Neural crest cell (in vitro differentiated cells): ENCODE measurements at regions not wholly inside any gene's neighbourhood (a gene's known extent, or its start where the extent isn't known, plus 50 kb on each side); places are given as distances from the start of the nearest gene placed in this dataset.

Experiments
- DNase-seq: peaks from one replicate; pipeline ENCODE4 v3.0.0; 2021; ENCODE audit warnings: low read depth, mixed read lengths, low spot score
- H3K27ac Mint-ChIP-seq: one replicate; pipeline ENCODE4 v1.8.0; 2021; ENCODE audit warnings: mild to moderate bottlenecking, mixed read lengths; ENCODE audit not compliant: unreplicated experiment
- H3K27me3 Mint-ChIP-seq: 2 replicates; pipeline ENCODE4 v1.8.0; 2021; ENCODE audit warnings: low read depth, mild to moderate bottlenecking, mixed read lengths
- H3K36me3 Mint-ChIP-seq: 2 replicates; pipeline ENCODE4 v1.8.0; 2021; ENCODE audit warnings: low read depth, mild to moderate bottlenecking, mixed read lengths
- H3K4me1 Mint-ChIP-seq: 2 replicates; pipeline ENCODE4 v1.8.0; 2021; ENCODE audit warnings: mixed read lengths
- H3K4me3 Mint-ChIP-seq: one replicate; pipeline ENCODE4 v1.8.0; 2021; ENCODE audit warnings: mild to moderate bottlenecking, mixed read lengths
- H3K9me3 Mint-ChIP-seq: 2 replicates; pipeline ENCODE4 v1.8.0; 2021; ENCODE audit warnings: mixed read lengths
- TF ChIP-seq, protein P1 (sequence below): fragments of 200-600 bp; sonication (generic); conservative IDR thresholded peaks from 2 replicates; pipeline ENCODE4 v1.5.0; 2021; ENCODE audit warnings: antibody characterized with exemption, mild to moderate bottlenecking

DNA sequence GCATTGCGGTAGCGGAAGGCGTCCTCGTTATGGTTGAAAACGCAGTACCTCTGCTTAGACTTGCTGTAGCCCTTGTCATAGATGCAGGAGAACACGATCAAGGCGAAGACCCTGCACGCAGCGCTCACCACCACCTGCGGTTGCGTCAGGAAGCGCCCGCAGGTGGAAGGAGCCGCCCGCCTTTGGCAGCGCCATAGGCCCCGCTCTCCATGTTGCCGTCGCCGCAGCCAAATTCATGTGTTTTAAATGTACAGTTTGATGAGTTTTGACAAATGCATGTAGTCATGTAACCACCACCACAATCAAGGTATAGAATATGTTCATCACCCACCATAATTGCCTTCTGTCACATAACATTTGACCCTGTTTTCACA, 84.9 kb upstream of the CEP78 start:
- Mint-ChIP-seq H3K27ac (no peak overlapping the region), H3K4me3 (no peak overlapping the region), H3K9me3 (peaks cover 11% of the 10 kb centered on the region), H3K27me3 (no peaks in the 10 kb centered on the region), H3K4me1 (no peaks in the 10 kb centered on the region), H3K36me3 (peaks cover 5% of the 10 kb centered on the region)
- DNase-seq = no peak
- TF ChIP-seq, protein P1, sequence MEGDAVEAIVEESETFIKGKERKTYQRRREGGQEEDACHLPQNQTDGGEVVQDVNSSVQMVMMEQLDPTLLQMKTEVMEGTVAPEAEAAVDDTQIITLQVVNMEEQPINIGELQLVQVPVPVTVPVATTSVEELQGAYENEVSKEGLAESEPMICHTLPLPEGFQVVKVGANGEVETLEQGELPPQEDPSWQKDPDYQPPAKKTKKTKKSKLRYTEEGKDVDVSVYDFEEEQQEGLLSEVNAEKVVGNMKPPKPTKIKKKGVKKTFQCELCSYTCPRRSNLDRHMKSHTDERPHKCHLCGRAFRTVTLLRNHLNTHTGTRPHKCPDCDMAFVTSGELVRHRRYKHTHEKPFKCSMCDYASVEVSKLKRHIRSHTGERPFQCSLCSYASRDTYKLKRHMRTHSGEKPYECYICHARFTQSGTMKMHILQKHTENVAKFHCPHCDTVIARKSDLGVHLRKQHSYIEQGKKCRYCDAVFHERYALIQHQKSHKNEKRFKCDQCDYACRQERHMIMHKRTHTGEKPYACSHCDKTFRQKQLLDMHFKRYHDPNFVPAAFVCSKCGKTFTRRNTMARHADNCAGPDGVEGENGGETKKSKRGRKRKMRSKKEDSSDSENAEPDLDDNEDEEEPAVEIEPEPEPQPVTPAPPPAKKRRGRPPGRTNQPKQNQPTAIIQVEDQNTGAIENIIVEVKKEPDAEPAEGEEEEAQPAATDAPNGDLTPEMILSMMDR = no peak

DNA sequence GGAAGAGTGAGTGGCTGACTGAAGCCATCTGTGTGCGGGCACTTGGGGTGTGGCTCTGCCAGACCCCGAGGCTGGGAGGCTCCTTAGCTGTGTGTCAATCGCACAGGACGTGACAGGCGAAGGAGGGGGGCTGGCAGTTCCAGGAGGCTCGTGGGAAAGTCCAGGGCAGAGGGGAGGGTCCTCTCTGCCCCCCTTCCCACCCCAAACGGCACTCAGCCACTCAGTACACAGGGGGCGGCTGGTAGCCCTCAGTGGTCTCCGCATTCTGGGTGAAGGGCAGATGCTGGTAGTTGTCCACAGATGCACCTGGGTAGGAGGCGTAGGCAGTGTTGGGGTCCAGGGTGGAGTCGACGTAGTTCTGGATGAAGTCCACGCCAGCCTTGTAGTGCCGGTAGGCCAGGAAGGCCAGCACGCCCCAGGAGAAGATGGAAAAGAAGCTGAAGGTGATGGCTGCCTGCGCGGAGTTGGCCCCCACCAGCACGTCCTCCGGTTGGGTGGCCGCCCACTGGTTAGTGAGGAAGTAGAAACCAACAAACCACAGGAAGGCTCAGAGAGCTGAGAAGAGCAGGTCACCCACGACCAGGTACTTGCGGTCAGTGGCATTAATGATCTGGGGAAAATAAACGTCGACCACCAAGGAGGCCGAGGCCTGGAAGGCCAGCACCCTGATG, 85.4 kb upstream of the CEP78 start:
- TF ChIP-seq, protein P1 = no peak
- Mint-ChIP-seq H3K4me1 (no peaks in the 10 kb centered on the region), H3K27ac (no peak overlapping the region), H3K36me3 (peaks cover 5% of the 10 kb centered on the region), H3K9me3 (peaks cover 10% of the 10 kb centered on the region), H3K27me3 (no peaks in the 10 kb centered on the region), H3K4me3 (no peak overlapping the region)
- DNase-seq = no peak

DNA sequence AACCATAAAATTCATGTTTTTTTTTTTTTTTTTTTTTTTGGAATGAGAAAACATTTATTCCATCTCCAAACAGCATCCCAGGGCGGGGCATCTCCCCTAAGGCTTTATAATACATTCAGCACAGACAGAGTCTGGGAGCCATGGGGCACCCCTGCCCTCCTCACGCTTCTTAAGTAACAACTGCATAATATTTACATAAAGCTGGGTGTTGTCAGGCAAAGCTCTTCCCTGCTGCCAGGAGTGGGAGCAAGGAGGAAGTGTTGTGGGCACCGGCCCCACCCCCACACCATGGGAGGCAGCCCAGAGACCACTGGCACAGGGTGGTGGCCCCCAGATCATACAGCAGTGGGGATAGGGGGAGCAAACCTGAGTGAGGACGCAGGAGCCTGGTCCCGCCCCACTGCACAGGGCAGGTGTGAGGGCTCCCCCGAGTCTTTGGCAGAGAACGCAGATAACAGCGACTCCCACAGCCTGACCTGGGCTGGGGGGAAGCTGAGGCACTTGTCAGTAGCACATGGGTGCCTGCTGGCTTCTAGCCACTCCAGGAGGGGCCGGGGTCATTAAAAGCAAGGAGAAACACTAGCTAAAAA, 86.1 kb upstream of the CEP78 start:
- TF ChIP-seq, protein P1 = no peak
- peaks cover 6% of the 10 kb centered on the region for H3K4me1 Mint-ChIP-seq
- peaks cover 6% of the 10 kb centered on the region for H3K9me3 Mint-ChIP-seq
- DNase-seq = no peak
- H3K36me3 Mint-ChIP-seq = peaks cover 6% of the 10 kb centered on the region
- no peak overlapping the region for H3K4me3 Mint-ChIP-seq
- no peaks in the 10 kb centered on the region for H3K27me3 Mint-ChIP-seq
- H3K27ac Mint-ChIP-seq = no peak overlapping the region

DNA sequence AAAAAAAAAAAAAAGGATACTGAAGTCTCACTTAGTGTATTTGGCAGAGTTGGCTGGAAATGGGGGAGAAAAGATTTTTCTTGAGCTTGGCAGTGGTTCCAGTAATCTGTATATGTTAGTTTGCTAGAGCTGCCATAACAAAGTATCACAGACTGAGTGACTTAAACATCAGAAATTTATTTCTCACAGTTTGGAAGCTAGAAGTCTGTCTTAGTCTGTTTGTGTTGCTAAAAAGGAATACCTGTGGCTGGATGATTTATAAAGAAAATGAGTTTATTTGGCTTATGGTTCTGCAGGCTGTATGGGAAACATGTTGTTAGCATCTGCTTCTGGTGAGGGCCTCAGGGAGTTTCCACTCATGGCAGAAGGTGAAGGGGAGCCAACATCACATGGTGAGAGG, 89.6 kb upstream of the CEP78 start:
- H3K27ac Mint-ChIP-seq = no peak overlapping the region
- H3K4me3 Mint-ChIP-seq = no peak overlapping the region
- H3K27me3 Mint-ChIP-seq = no peaks in the 10 kb centered on the region
- TF ChIP-seq, protein P1 = no peak
- no peak for DNase-seq
- H3K4me1 Mint-ChIP-seq = peaks cover 33% of the 10 kb centered on the region
- peaks cover 23% of the 10 kb centered on the region for H3K36me3 Mint-ChIP-seq
- H3K9me3 Mint-ChIP-seq = peaks cover 18% of the 10 kb centered on the region

DNA sequence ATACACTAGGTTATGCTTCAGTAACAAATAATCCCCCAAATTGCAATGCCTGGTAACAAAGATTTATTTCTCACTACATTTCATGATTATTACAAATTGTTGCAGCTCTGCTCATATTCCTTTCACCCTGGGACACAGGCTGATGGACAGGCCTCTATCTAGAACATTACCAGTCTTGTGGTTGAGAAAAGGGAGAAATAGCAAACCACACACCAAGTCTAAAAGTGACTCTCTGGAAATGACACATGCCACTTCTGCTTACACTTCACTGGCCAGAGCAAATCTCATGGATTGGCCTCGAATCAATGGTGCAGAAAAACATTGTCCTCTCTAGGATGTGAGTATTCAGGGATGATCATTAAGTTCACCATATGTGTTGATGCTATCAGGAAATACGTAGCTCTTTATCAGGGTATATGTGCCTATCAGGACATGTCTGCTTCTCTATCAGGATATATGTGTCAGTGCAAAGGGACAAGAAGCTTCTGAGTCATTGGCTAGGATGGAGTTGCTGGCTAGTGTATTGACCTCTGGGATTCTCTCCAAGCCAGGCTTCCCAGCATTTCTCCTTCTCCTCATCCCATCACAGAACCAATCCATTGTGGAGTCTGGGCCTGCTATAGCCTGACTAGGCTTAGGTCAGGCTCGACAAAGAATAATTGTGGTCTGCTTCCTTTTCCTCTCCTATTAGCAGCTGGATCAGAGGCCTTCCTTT, 91.1 kb upstream of the CEP78 start:
- no peaks in the 10 kb centered on the region for H3K27me3 Mint-ChIP-seq
- TF ChIP-seq, protein P1 = no peak
- peaks cover 20% of the 10 kb centered on the region for H3K9me3 Mint-ChIP-seq
- H3K4me1 Mint-ChIP-seq = peaks cover 33% of the 10 kb centered on the region
- peaks cover 25% of the 10 kb centered on the region for H3K36me3 Mint-ChIP-seq
- no peak for DNase-seq
- H3K4me3 Mint-ChIP-seq = no peak overlapping the region
- H3K27ac Mint-ChIP-seq = no peak overlapping the region
